CD8-positive, alpha-beta memory T cell (primary cell): ENCODE measurements at regions not wholly inside any gene's neighbourhood (a gene's known extent, or its start where the extent isn't known, plus 50 kb on each side); places are given as distances from the start of the nearest gene placed in this dataset.

ENCODE experiments used
- CTCF ChIA-PET: fragments of 350-600 bp; sonication (Branson Sonifier 250); formaldehyde crosslinking; loops from one replicate; lab custom pipeline; 2021; ENCODE audit warnings: antibody characterized with exemption; lab: Charles Lee
- POLR2A ChIA-PET: fragments of 350-600 bp; sonication (Branson Sonifier 250); formaldehyde crosslinking; loops from one replicate; lab custom pipeline; 2021; ENCODE audit warnings: antibody characterized with exemption; lab: Charles Lee
- DNase-seq, 5 donors: peaks; one replicate each; pipeline versions ENCODE4 v3.0.0 to v3.0.0-alpha.2; 2020 to 2022; ENCODE audit warnings: mixed read lengths in 1 of 5
- H3K27ac ChIP-seq: one replicate; pipeline ENCODE4 v1.7.0; 2013; ENCODE audit warnings: low read depth, mild to moderate bottlenecking, low read length, moderate library complexity
- H3K27me3 ChIP-seq: 2 replicates; pipeline ENCODE4 v1.7.0; 2013; ENCODE audit warnings: low read length, mild to moderate bottlenecking; ENCODE audit not compliant: insufficient read depth, poor library complexity, severe bottlenecking
- H3K36me3 ChIP-seq: 2 replicates; pipeline ENCODE4 v1.7.0; 2013; ENCODE audit warnings: mild to moderate bottlenecking, low read length, moderate library complexity; ENCODE audit not compliant: insufficient read depth
- H3K4me1 ChIP-seq: 2 replicates; pipeline ENCODE4 v1.7.0; 2013; ENCODE audit warnings: mild to moderate bottlenecking, low read length, moderate library complexity; ENCODE audit not compliant: insufficient read depth
- H3K4me3 ChIP-seq: 2 replicates; pipeline ENCODE4 v1.7.0; 2013; ENCODE audit warnings: mild to moderate bottlenecking, low read length
- H3K9me3 ChIP-seq: 2 replicates; pipeline ENCODE4 v1.7.0; 2013; ENCODE audit warnings: mild to moderate bottlenecking, low read length
- H3K27ac Mint-ChIP-seq, 8 donors: one replicate each; pipeline ENCODE4 v1.8.0; 2020 to 2021; ENCODE audit warnings: mixed read lengths in 8 of 8, mild to moderate bottlenecking in 6 of 8, inconsistent platforms in 3 of 8, moderate library complexity in 3 of 8
- H3K27me3 Mint-ChIP-seq, 2 donors: one replicate each; pipeline ENCODE4 v1.8.0; 2020 to 2021; ENCODE audit warnings: mixed read lengths in 2 of 2, mild to moderate bottlenecking in 1 of 2, moderate library complexity in 1 of 2
- H3K36me3 Mint-ChIP-seq, 3 donors: one replicate each; pipeline ENCODE4 v1.8.0; 2020 to 2021; ENCODE audit warnings: mixed read lengths in 3 of 3, inconsistent platforms in 1 of 3, mild to moderate bottlenecking in 1 of 3
- H3K4me1 Mint-ChIP-seq, 3 donors: one replicate each; pipeline ENCODE4 v1.8.0; 2020 to 2021; ENCODE audit warnings: mixed read lengths in 3 of 3, inconsistent platforms in 1 of 3, mild to moderate bottlenecking in 1 of 3
- H3K4me3 Mint-ChIP-seq, 7 donors: one replicate each; pipeline ENCODE4 v1.8.0; 2020 to 2021; ENCODE audit warnings: mixed read lengths in 7 of 7, mild to moderate bottlenecking in 6 of 7, moderate library complexity in 4 of 7, inconsistent platforms in 2 of 7
- H3K9me3 Mint-ChIP-seq, 5 donors: one replicate each; pipeline ENCODE4 v1.8.0; 2020 to 2022; ENCODE audit warnings: mixed read lengths in 5 of 5, mild to moderate bottlenecking in 3 of 5, moderate library complexity in 2 of 5, inconsistent platforms in 1 of 5

DNA sequence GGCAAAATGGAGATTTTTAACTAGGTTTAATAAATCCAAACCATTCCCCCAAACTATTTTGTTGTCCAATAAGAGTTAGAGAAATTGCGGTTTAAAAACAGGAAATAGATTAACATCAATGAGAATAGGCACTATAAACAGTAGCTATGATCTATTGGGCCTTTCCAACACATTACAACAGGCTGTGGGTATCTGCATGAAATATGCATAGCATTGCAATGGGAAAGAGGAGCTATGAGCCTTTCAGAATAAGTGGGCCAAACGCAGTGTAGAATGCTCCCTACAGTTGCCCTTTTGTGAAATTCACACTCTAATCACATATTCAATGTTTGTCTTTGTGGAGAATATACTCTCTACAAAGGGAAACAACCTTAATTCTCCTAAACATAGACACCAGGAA is 305.5 kb upstream of the PRMT6 start:
- Histone ChIP-seq H3K4me1 (no peaks in the 10 kb centered on the region), H3K27ac (no peak overlapping the region), H3K27me3 (no peaks in the 10 kb centered on the region), H3K36me3 (no peaks in the 10 kb centered on the region), H3K9me3 (no peaks in the 10 kb centered on the region), H3K4me3 (no peak overlapping the region)
- Mint-ChIP-seq H3K27ac (no peak overlapping the region), H3K4me3 (no peak overlapping the region), H3K27me3 (no peaks in the 10 kb centered on the region), H3K36me3 (no peaks in the 10 kb centered on the region), H3K4me1 (no peaks in the 10 kb centered on the region), H3K9me3 (peaks cover 0 to 20% (median 0%) of the 10 kb centered on the region in 5 donors)
- POLR2A ChIA-PET = no interaction called here
- DNase-seq = no peak
- CTCF ChIA-PET = no interaction called here

DNA sequence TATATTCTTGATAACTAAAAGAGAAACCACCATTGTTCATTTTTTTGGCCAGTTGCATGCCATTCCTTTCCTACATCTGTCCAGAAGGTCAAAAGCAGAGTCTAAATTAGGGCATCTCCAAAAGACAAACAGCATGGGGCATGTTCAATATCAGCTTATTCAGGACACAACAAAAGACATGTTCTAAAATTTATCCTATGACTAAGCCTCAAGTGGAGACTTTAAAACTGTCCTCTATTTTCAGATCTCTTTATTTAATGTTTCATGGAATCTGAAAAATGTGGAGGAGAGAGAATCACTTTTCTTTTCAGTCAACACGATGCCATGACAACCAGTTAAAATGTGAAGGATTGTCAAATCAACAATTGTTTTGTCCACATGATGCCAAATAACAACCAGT is 303.4 kb upstream of the PRMT6 start:
- CTCF ChIA-PET = no interaction called here
- H3K27me3 Mint-ChIP-seq = peaks cover 0 to 1% of the 10 kb centered on the region in 2 donors
- POLR2A ChIA-PET = no interaction called here

DNA sequence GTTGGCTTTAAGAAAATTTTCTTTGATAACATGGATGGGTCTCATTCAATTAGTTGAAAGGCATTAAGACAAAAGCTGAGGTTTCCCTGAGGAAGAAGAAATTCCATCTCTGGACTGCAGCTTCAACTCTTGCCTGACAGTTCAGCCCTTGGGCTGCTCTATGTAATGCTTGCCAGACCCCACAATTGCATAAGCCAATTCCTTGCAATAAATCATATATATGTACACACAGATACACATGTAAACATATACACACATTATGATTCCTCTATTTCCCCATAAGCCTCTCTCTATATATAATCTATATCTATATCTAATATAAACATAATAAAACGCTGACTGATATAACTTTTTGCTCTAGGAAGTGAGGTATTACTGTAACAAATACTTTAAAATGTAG is 301.5 kb upstream of the PRMT6 start:
- no peak for DNase-seq
- H3K4me3 ChIP-seq = no peak overlapping the region
- ChIA-PET POLR2A (no interaction called here), CTCF (no interaction called here)
- no peaks in the 10 kb centered on the region for H3K27me3 ChIP-seq
- Mint-ChIP-seq H3K27me3 (peaks cover 0 to 1% of the 10 kb centered on the region in 2 donors), H3K4me1 (no peaks in the 10 kb centered on the region), H3K27ac (no peak overlapping the region), H3K4me3 (no peak overlapping the region), H3K36me3 (no peaks in the 10 kb centered on the region), H3K9me3 (peaks cover 0 to 30% (median 4%) of the 10 kb centered on the region in 5 donors)
- H3K27ac ChIP-seq = no peak overlapping the region
- H3K4me1 ChIP-seq = no peaks in the 10 kb centered on the region
- H3K36me3 ChIP-seq = no peaks in the 10 kb centered on the region
- no peaks in the 10 kb centered on the region for H3K9me3 ChIP-seq

More for the DNA sequence above, 303.4 kb upstream of the PRMT6 start:
- Mint-ChIP-seq H3K36me3 (no peaks in the 10 kb centered on the region), H3K9me3 (peaks cover 0 to 25% (median 4%) of the 10 kb centered on the region in 5 donors), H3K27ac (no peak overlapping the region), H3K4me3 (no peak overlapping the region), H3K4me1 (no peaks in the 10 kb centered on the region)
- Histone ChIP-seq H3K27ac (no peak overlapping the region), H3K4me3 (no peak overlapping the region), H3K9me3 (no peaks in the 10 kb centered on the region), H3K36me3 (no peaks in the 10 kb centered on the region), H3K4me1 (no peaks in the 10 kb centered on the region), H3K27me3 (no peaks in the 10 kb centered on the region)
- no peak for DNase-seq

DNA sequence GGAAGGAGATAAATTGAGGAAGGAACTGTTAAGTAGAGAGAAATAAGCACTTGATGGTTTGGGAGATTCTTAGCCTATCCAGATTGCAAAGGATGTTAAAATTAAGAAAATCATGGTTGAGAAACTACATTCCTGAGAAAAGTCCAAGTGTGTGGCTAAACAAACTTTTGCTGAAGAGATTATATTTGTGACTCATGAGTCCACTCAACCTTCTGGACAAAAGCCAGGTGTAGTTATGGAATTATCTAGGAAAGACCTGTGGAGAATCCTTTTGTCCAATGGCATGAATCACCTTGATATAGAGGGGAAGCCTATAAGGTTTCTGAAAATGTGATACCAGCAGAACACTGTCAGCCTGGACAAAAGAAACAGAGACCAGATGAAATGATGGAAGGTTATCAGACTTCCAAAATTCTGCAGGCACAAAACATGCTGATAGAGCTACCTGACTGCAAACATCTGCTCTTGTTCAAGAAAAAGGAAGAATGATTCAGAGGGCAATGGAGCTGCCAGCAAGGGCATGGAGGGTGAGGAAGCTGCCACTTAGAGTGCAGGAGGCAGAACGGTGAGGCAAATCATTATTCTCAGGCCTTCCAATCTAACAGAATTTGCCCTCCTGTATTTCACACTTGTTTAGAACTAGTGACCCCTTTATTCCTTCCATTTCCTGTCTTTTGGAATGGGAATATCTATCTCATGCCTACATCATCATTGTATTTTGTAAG is 300.6 kb upstream of the PRMT6 start:
- Histone ChIP-seq H3K4me1 (no peaks in the 10 kb centered on the region), H3K27ac (no peak overlapping the region), H3K4me3 (no peak overlapping the region), H3K9me3 (no peaks in the 10 kb centered on the region), H3K27me3 (no peaks in the 10 kb centered on the region), H3K36me3 (no peaks in the 10 kb centered on the region)
- Mint-ChIP-seq H3K9me3 (peaks cover 0 to 25% (median 4%) of the 10 kb centered on the region in 5 donors), H3K4me1 (no peaks in the 10 kb centered on the region), H3K27ac (no peak overlapping the region), H3K4me3 (no peak overlapping the region), H3K27me3 (peaks cover 0 to 1% of the 10 kb centered on the region in 2 donors), H3K36me3 (no peaks in the 10 kb centered on the region)
- CTCF ChIA-PET = no interaction called here
- DNase-seq = no peak
- POLR2A ChIA-PET = no interaction called here

DNA sequence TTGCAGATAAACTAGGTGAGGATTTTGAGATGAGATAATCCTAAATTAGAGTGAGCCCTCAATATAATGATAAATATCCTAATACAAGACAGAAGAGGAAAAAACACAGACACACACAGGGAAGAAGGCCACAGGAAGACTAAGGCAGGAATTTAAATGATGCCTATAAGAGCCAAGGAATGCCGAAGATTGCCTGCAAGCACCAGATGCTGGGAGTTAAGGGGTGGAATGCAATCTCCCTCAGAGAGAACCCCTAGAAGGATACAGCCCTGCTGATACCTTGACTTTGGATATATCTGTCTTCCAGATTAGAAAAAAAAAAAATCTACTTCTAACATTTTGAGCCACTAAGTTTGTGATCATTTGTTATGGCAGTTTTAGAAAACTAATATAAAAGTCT is 299.7 kb upstream of the PRMT6 start:
- CTCF ChIA-PET = no interaction called here
- Mint-ChIP-seq H3K27me3 (peaks cover 0 to 1% of the 10 kb centered on the region in 2 donors), H3K4me1 (no peaks in the 10 kb centered on the region), H3K4me3 (no peak overlapping the region), H3K27ac (no peak overlapping the region), H3K9me3 (peaks cover 0 to 22% (median 1%) of the 10 kb centered on the region in 5 donors), H3K36me3 (no peaks in the 10 kb centered on the region)
- POLR2A ChIA-PET = no interaction called here
- H3K4me1 ChIP-seq = no peaks in the 10 kb centered on the region
- H3K27ac ChIP-seq = no peak overlapping the region
- H3K9me3 ChIP-seq = no peaks in the 10 kb centered on the region
- no peak for DNase-seq
- H3K27me3 ChIP-seq = no peaks in the 10 kb centered on the region
- no peaks in the 10 kb centered on the region for H3K36me3 ChIP-seq
- H3K4me3 ChIP-seq = no peak overlapping the region

DNA sequence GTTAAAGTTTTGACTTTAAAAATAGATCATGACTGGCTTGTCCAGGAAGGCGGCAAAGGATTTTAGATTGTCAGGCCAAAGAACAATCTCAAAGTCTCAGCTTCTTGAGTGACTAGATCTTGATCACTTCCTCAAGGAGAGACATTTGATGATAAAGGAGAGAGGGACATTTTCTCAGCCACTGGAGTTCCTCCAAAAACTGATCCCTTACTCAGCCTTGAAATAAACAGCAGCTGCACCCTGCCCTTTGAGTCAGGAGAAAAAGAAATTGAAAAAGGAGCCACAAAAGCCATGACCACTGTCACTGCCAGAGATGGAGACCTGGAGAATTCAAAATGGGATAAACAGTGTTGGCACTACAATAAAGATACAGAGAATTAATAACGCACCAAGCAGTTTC is 288.4 kb upstream of the PRMT6 start:
- Histone ChIP-seq H3K4me3 (no peak overlapping the region), H3K27me3 (no peaks in the 10 kb centered on the region), H3K36me3 (no peaks in the 10 kb centered on the region), H3K4me1 (no peaks in the 10 kb centered on the region), H3K9me3 (no peaks in the 10 kb centered on the region), H3K27ac (no peak overlapping the region)
- no peaks in the 10 kb centered on the region for H3K27me3 Mint-ChIP-seq
- H3K4me3 Mint-ChIP-seq = no peak overlapping the region
- DNase-seq = no peak
- no peak overlapping the region for H3K27ac Mint-ChIP-seq
- peaks cover under 1 to 7% (median 1%) of the 10 kb centered on the region in 5 donors for H3K9me3 Mint-ChIP-seq
- ChIA-PET POLR2A (no interaction called here), CTCF (no interaction called here)
- no peaks in the 10 kb centered on the region for H3K36me3 Mint-ChIP-seq
- no peaks in the 10 kb centered on the region for H3K4me1 Mint-ChIP-seq

DNA sequence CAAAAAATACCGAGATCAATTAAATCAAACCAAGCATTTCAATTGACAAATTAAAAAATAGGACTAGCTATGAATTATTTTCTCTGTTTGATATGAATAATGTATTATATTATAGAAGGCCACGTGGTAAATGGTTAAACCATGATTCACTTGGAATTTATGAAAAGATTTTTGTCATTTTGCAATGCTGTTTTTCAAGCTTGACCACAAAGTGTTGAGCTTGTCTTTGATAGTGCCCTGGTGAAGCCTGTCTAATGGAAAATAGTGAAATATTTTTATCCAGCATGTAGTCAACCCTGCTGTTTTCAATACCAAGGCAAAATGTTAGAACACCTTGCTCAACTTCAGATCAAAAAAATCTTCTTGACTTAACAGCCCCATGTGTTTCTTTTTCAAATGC is 288.0 kb upstream of the PRMT6 start:
- Mint-ChIP-seq H3K4me3 (no peak overlapping the region), H3K27ac (no peak overlapping the region), H3K27me3 (no peaks in the 10 kb centered on the region), H3K9me3 (peaks cover 5 to 9% (median 6%) of the 10 kb centered on the region in 5 donors), H3K4me1 (no peaks in the 10 kb centered on the region), H3K36me3 (no peaks in the 10 kb centered on the region)
- no peaks in the 10 kb centered on the region for H3K9me3 ChIP-seq
- no peaks in the 10 kb centered on the region for H3K36me3 ChIP-seq
- H3K27ac ChIP-seq = no peak overlapping the region
- H3K4me3 ChIP-seq = no peak overlapping the region
- no peaks in the 10 kb centered on the region for H3K4me1 ChIP-seq
- H3K27me3 ChIP-seq = no peaks in the 10 kb centered on the region
- ChIA-PET POLR2A (no interaction called here), CTCF (no interaction called here)
- DNase-seq = no peak

DNA sequence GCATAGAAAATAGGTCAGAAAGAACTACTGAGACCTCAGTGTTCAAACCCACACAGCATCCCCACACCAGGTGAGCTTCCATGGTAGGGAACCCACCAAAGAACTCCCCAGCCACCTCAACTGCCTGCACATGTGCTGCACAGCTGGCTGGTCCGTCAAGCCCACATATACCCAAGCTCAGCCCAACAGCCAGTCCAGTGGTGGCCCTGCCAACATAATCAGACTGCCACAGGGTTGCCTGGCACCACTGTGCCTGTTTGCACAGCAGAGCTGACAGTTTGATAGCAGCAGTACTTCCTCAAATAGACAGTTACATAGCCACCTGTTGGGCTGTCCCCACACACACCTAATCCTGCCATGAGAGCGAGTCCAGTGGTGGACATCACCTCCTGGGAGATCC is 283.3 kb upstream of the PRMT6 start:
- no peaks in the 10 kb centered on the region for H3K27me3 Mint-ChIP-seq
- Histone ChIP-seq H3K27ac (no peak overlapping the region), H3K27me3 (no peaks in the 10 kb centered on the region), H3K4me1 (no peaks in the 10 kb centered on the region), H3K9me3 (no peaks in the 10 kb centered on the region), H3K4me3 (no peak overlapping the region), H3K36me3 (no peaks in the 10 kb centered on the region)
- H3K9me3 Mint-ChIP-seq = peaks cover 17 to 31% (median 22%) of the 10 kb centered on the region in 5 donors
- no peaks in the 10 kb centered on the region for H3K4me1 Mint-ChIP-seq
- CTCF ChIA-PET = no interaction called here
- no peaks in the 10 kb centered on the region for H3K36me3 Mint-ChIP-seq
- DNase-seq = no peak
- no peak overlapping the region for H3K27ac Mint-ChIP-seq
- POLR2A ChIA-PET = no interaction called here
- H3K4me3 Mint-ChIP-seq = no peak overlapping the region
